ENCODE measurements at regions not wholly inside any gene's neighbourhood (a gene's known extent, or its start where the extent isn't known, plus 50 kb on each side); places are given as distances from the start of the nearest gene placed in this dataset.

- no peak for TF ChIP-seq POLR2A (IDR thresholded peaks at IDR 0.05)
- no peak for TF ChIP-seq POLR2AphosphoS5 (IDR thresholded peaks at IDR 0.05)
- TF ChIP-seq CTCF (IDR thresholded peaks at IDR 0.05), result no peak
Observed at GRCh38 chr7:41825927-41826480, 123.1 kb upstream of the INHBA start.

Measured in gastroesophageal sphincter (tissue), 3 donors.